Uterus (tissue), 2 donors: ENCODE measurements at regions not wholly inside any gene's neighbourhood (a gene's known extent, or its start where the extent isn't known, plus 50 kb on each side); places are given as distances from the start of the nearest gene placed in this dataset.

Experiments
- POLR2A ChIP-seq, 2 donors: fragments of 450-650 bp; IDR thresholded peaks; one replicate each; pipeline ENCODE4 v1.6.1; 2016; ENCODE audit warnings: antibody characterized with exemption in 2 of 2, mild to moderate bottlenecking in 1 of 2, moderate library complexity in 1 of 2
- TF ChIP-seq, protein P1 (sequence below), 4 experiments: fragments of 200-600 bp in 2 of 4; fragments of 450-650 bp in 2 of 4; sonication (generic) in 2 of 4; IDR thresholded peaks; one replicate each; pipeline ENCODE4 v1.5.1; 2016 to 2019; ENCODE audit warnings: antibody characterized with exemption in 4 of 4, mild to moderate bottlenecking in 2 of 4, moderate library complexity in 1 of 4

DNA sequence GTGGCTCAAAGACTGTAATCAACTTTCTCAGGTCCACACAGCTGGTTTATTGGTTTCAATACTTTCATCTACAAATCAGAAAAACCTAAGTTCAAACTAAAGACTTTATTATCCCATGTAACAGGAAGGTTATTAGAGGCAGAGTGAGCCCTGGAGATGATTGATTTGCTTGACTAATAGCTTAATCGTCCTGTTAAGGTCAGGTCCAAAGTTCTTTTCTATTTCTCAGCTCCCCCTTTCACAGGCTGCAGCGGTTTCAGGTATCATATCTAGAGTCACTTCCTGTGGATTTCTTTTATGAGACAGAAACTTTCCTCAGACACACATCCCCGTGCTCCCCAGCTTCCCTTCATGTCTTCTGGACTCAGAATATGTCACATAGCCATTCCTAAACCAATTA is 166.4 kb downstream of the PRELID2 start:
- TF ChIP-seq, protein P1, sequence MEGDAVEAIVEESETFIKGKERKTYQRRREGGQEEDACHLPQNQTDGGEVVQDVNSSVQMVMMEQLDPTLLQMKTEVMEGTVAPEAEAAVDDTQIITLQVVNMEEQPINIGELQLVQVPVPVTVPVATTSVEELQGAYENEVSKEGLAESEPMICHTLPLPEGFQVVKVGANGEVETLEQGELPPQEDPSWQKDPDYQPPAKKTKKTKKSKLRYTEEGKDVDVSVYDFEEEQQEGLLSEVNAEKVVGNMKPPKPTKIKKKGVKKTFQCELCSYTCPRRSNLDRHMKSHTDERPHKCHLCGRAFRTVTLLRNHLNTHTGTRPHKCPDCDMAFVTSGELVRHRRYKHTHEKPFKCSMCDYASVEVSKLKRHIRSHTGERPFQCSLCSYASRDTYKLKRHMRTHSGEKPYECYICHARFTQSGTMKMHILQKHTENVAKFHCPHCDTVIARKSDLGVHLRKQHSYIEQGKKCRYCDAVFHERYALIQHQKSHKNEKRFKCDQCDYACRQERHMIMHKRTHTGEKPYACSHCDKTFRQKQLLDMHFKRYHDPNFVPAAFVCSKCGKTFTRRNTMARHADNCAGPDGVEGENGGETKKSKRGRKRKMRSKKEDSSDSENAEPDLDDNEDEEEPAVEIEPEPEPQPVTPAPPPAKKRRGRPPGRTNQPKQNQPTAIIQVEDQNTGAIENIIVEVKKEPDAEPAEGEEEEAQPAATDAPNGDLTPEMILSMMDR (IDR thresholded peaks at IDR 0.05), result no peak
- no peak for TF ChIP-seq POLR2A (IDR thresholded peaks at IDR 0.05)
